Activated CD4-positive, alpha-beta memory T cell treated with anti-CD3 and anti-CD28 coated beads, Interleukin-2, amount 10 ng/mL, durations not matched to agents 7 days and 5 days (primary cell): ENCODE measurements at regions not wholly inside any gene's neighbourhood (a gene's known extent, or its start where the extent isn't known, plus 50 kb on each side); places are given as distances from the start of the nearest gene placed in this dataset.

ENCODE experiments used
- CTCF ChIA-PET: fragments of 350-600 bp; sonication (Branson Sonifier 250); formaldehyde crosslinking; loops from one replicate; lab custom pipeline; 2021; ENCODE audit warnings: antibody characterized with exemption, inconsistent platforms; lab: Charles Lee
- POLR2A ChIA-PET: fragments of 350-600 bp; sonication (Branson Sonifier 250); formaldehyde crosslinking; loops from one replicate; lab custom pipeline; 2021; ENCODE audit warnings: antibody characterized with exemption; lab: Charles Lee
- DNase-seq: peaks from one replicate; pipeline ENCODE4 v3.0.0-alpha.2; 2020
- H3K27ac Mint-ChIP-seq: one replicate; pipeline ENCODE4 v1.8.0; 2021; ENCODE audit warnings: mild to moderate bottlenecking, mixed read lengths
- H3K27me3 Mint-ChIP-seq: one replicate; pipeline ENCODE4 v1.8.0; 2021; ENCODE audit warnings: mixed read lengths
- H3K36me3 Mint-ChIP-seq: one replicate; pipeline ENCODE4 v1.8.0; 2021; ENCODE audit warnings: low read depth, mixed read lengths
- H3K4me1 Mint-ChIP-seq: one replicate; pipeline ENCODE4 v1.8.0; 2021; ENCODE audit warnings: mixed read lengths
- H3K4me3 Mint-ChIP-seq: one replicate; pipeline ENCODE4 v1.8.0; 2021; ENCODE audit warnings: mild to moderate bottlenecking, mixed read lengths
- H3K9me3 Mint-ChIP-seq: one replicate; pipeline ENCODE4 v1.8.0; 2021; ENCODE audit warnings: mixed read lengths

DNA sequence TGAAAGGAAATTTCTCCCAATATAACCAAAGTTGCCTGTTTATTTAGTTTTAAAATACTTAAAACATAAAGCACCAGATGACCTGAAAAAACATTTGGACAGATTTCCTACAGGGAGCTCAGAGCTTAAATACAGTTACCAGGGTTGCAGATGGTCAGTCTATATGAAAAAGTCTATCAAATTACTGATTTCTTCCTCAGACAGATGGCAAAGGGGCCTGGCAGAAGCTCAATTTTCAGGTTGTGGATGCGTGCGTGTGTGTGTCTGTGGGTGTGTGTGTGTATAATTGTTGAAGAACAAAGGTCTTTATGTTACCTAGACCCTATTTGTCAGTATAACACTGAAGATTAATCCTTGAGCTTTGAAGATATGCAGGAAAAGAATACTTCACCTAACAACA lies 169.4 kb downstream of the MAD2L1 start:
- H3K27me3 Mint-ChIP-seq = no peaks in the 10 kb centered on the region
- H3K36me3 Mint-ChIP-seq = no peaks in the 10 kb centered on the region
- H3K4me1 Mint-ChIP-seq = no peaks in the 10 kb centered on the region
- ChIA-PET CTCF (no interaction called here), POLR2A (no interaction called here)
- no peak overlapping the region for H3K27ac Mint-ChIP-seq
- no peaks in the 10 kb centered on the region for H3K9me3 Mint-ChIP-seq
- no peak for DNase-seq
- no peak overlapping the region for H3K4me3 Mint-ChIP-seq

DNA sequence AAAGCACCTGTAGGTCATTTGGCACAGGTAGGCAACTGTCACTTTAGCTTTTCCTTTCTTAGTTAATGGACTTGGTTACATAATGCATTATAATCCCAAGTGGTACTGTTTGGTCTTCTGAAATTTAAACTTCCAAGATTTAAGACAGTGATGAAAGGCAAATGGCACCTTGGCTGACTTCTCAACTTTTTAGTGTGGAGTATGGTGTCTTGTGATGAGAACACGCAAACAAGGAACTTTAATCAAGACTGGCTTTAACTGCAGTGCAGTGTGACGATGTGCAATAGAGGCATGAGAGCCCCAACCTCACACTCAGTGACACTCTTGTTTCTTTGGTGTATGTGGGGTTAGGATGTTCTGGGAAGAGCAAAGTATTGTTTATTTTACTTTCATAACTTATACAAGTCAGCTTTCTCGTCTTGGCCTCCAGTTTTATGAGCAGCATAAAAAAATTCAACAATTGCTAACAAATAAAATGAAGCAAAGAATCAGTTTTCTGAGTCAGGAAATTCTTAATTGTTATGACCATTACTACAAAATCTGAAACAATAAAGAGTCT lies 171.9 kb downstream of the MAD2L1 start:
- ChIA-PET POLR2A (no interaction called here), CTCF (no interaction called here)
- no peaks in the 10 kb centered on the region for H3K9me3 Mint-ChIP-seq
- H3K4me3 Mint-ChIP-seq = no peak overlapping the region
- no peaks in the 10 kb centered on the region for H3K4me1 Mint-ChIP-seq
- no peaks in the 10 kb centered on the region for H3K36me3 Mint-ChIP-seq
- no peak for DNase-seq
- H3K27ac Mint-ChIP-seq = no peak overlapping the region
- H3K27me3 Mint-ChIP-seq = no peaks in the 10 kb centered on the region

DNA sequence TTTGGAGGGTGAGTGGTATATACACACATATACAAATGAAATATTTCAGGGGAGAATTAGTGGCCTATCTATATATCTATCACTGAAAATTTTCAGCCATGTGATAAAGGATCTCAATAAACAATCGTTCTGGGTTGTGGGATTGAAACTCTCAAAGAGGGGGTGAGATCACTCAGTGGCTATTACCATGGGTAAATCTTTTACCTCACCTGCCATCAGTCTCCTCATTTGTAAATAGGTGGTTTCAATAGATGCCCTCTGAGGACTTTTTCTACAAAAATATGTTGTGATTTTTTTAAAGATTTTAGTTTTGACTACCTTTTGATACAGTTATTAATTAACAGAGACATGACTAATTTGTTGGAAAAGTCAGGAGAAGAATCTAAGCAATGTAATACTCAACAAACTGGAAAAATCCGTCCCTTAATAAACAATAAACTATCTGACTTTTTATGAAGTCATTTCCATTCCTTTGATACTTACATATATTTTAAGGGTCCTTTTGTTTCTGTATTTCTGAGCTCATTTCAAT lies 192.8 kb downstream of the MAD2L1 start:
- DNase-seq = no peak
- Mint-ChIP-seq H3K4me1 (no peaks in the 10 kb centered on the region), H3K9me3 (no peaks in the 10 kb centered on the region), H3K27ac (no peak overlapping the region), H3K4me3 (no peak overlapping the region), H3K36me3 (no peaks in the 10 kb centered on the region), H3K27me3 (no peaks in the 10 kb centered on the region)
- ChIA-PET CTCF (no interaction called here), POLR2A (no interaction called here)

GRCh38 chr4:119873132-119873531 lies 193.5 kb downstream of the MAD2L1 start:
- POLR2A ChIA-PET = no interaction called here
- Mint-ChIP-seq H3K4me1 (no peaks in the 10 kb centered on the region), H3K27ac (no peak overlapping the region), H3K4me3 (no peak overlapping the region), H3K27me3 (no peaks in the 10 kb centered on the region), H3K36me3 (no peaks in the 10 kb centered on the region), H3K9me3 (no peaks in the 10 kb centered on the region)
- DNase-seq = no peak
- CTCF ChIA-PET = no interaction called here

DNA sequence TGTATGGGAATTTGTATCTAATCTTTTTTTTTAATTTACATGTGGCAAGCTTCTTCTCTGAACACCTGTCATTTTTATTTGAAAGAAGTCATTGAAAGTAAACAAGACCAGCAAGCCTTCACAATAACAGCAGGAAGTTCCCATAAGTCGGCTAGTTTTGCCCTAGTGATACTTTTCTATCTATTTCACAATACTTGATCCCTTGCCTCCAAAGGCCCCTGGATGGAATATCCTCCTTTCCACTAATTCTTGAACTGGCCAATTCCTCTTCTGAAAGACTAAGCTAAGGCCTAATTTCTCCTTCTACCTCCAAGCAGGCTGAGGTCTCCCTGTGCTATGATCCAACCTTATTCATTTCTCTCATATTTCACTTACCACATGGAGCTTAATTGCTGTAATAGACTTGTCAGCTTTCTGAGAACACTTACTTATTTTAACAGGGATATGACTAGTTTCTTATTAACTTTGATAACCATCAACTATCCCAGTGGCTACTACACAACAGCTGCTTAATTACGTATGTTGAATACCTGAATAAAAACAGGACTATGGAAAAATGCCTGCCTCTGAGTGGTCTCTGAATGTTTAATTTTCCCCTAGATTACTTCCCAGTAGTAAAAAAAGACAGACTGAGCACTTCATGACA lies 194.2 kb downstream of the MAD2L1 start:
- ChIA-PET POLR2A (no interaction called here), CTCF (no interaction called here)
- Mint-ChIP-seq H3K4me3 (no peak overlapping the region), H3K4me1 (no peaks in the 10 kb centered on the region), H3K27ac (no peak overlapping the region), H3K36me3 (no peaks in the 10 kb centered on the region), H3K9me3 (no peaks in the 10 kb centered on the region), H3K27me3 (no peaks in the 10 kb centered on the region)
- DNase-seq = no peak

DNA sequence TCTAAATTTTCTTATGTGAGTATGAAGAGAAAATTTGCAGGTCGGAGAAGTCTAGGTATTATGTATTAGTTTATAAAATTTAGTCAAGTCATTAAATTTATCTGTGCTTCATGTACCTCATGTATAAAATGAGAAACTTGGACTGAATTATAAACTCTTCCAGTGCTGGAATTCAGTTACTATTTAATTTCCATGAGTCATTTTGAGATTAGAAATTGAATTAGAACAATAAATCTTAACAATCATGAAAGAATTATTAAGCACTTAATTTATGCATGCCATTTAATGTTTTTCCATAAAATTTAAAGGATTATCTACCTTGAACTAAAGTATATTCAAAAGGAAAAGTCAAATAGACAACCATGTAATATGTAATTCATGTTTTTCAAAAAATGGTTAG lies 195.8 kb downstream of the MAD2L1 start:
- ChIA-PET POLR2A (no interaction called here), CTCF (no interaction called here)
- Mint-ChIP-seq H3K4me3 (no peak overlapping the region), H3K36me3 (no peaks in the 10 kb centered on the region), H3K27ac (no peak overlapping the region), H3K9me3 (no peaks in the 10 kb centered on the region), H3K4me1 (no peaks in the 10 kb centered on the region), H3K27me3 (no peaks in the 10 kb centered on the region)
- DNase-seq = no peak

DNA sequence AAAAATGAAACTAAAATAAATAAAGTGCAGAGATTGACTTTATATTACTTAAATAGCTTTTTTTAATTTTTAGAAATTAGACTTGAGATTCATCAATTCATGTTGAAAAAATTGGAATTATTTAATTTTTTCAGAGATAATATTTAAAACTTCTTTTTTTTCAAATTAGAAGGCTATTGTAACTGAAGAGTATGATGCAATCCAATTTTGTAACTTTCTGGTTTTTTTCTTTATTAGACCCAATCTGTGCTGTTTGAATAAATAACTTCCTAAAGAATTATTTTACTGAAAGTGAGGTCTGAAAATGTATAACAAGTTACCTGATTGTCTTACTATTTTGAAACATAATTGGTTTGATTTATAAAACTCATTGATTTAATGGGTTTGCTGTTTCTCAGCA lies 200.9 kb downstream of the MAD2L1 start:
- POLR2A ChIA-PET = no interaction called here
- no peak overlapping the region for H3K4me3 Mint-ChIP-seq
- no peaks in the 10 kb centered on the region for H3K27me3 Mint-ChIP-seq
- H3K36me3 Mint-ChIP-seq = no peaks in the 10 kb centered on the region
- no peaks in the 10 kb centered on the region for H3K9me3 Mint-ChIP-seq
- H3K27ac Mint-ChIP-seq = no peak overlapping the region
- CTCF ChIA-PET = no interaction called here
- no peaks in the 10 kb centered on the region for H3K4me1 Mint-ChIP-seq
- DNase-seq = no peak

DNA sequence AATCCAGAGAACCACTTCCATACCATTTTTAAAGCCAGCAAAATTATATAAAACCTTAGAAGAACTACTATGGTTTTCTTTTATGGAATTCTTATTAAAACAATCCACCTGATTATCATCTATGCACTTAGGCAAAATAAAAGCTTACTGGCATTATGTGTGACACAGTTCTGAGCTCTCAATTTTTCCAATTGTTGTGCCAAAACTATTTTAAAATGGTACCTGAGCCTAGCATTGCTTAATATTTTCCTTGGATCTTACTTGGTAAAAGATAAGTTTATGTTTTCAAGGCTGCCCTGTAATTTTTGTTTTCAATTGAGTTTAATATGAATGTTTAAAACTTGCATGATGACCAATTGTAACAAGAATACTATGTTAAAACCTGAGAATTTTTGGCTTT lies 201.3 kb downstream of the MAD2L1 start:
- Mint-ChIP-seq H3K4me3 (no peak overlapping the region), H3K27ac (no peak overlapping the region), H3K27me3 (no peaks in the 10 kb centered on the region), H3K36me3 (no peaks in the 10 kb centered on the region), H3K9me3 (no peaks in the 10 kb centered on the region), H3K4me1 (no peaks in the 10 kb centered on the region)
- DNase-seq = no peak
- ChIA-PET POLR2A (no interaction called here), CTCF (no interaction called here)

- ChIA-PET CTCF (no interaction called here), POLR2A (no interaction called here)
- H3K9me3 Mint-ChIP-seq = no peaks in the 10 kb centered on the region
- H3K27ac Mint-ChIP-seq = no peak overlapping the region
- no peak overlapping the region for H3K4me3 Mint-ChIP-seq
- no peaks in the 10 kb centered on the region for H3K4me1 Mint-ChIP-seq
- no peaks in the 10 kb centered on the region for H3K27me3 Mint-ChIP-seq
- no peaks in the 10 kb centered on the region for H3K36me3 Mint-ChIP-seq
- no peak for DNase-seq
Measured at GRCh38 chr4:119861731-119862130, 204.9 kb downstream of the MAD2L1 start.

DNA sequence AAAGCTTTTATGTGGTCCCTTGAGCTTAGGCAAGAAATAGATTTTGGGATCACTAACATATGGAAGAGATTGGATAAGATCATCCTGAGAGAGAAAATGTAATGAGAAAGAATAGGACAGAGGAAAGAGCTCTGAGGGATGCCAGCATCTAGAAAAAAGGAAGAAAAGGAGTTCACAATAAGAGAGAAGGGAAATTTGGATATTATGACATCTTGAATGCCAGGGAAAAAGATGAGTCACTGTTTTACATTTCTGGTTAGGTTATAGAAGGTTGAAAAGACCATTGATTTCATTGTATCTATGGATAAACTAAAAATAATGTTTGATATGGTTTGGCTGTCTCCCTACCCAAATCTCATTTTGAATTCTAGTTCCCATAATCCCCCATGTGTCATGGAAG lies 208.5 kb downstream of the MAD2L1 start:
- Mint-ChIP-seq H3K9me3 (no peaks in the 10 kb centered on the region), H3K27ac (no peak overlapping the region), H3K27me3 (no peaks in the 10 kb centered on the region), H3K4me3 (no peak overlapping the region), H3K36me3 (no peaks in the 10 kb centered on the region), H3K4me1 (no peaks in the 10 kb centered on the region)
- ChIA-PET CTCF (no interaction called here), POLR2A (no interaction called here)
- DNase-seq = no peak

- ChIA-PET POLR2A (no interaction called here), CTCF (no interaction called here)
- H3K27ac Mint-ChIP-seq = no peak overlapping the region
- no peaks in the 10 kb centered on the region for H3K4me1 Mint-ChIP-seq
- no peaks in the 10 kb centered on the region for H3K36me3 Mint-ChIP-seq
- no peaks in the 10 kb centered on the region for H3K9me3 Mint-ChIP-seq
- no peak for DNase-seq
- H3K27me3 Mint-ChIP-seq = no peaks in the 10 kb centered on the region
- H3K4me3 Mint-ChIP-seq = no peak overlapping the region
Measured at GRCh38 chr4:119854364-119854763, 212.3 kb downstream of the MAD2L1 start.

GRCh38 chr4:119851649-119852048 lies 215.0 kb downstream of the MAD2L1 start:
- Mint-ChIP-seq H3K4me1 (no peaks in the 10 kb centered on the region), H3K27me3 (no peaks in the 10 kb centered on the region), H3K27ac (no peak overlapping the region), H3K36me3 (no peaks in the 10 kb centered on the region), H3K9me3 (no peaks in the 10 kb centered on the region), H3K4me3 (no peak overlapping the region)
- ChIA-PET CTCF (no interaction called here), POLR2A (no interaction called here)
- DNase-seq = no peak

DNA sequence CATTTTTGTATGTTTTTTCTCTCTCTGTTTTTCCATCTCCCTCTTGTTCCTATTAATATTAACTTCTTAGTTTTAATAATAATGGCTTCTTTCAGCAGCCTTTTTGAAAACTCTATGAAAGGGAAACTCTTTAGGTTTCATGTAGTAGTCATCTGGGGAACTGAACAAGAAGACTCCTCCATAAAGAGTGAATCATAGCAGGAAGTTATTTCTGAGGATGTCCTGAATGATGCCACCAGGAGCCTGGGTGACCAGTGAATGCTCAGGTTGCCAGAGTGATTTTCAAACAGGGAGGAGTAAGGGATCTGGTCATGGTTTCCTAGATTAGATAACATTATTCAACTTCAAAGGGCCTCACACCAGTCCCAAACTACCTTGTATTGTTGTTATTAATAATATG lies 212.8 kb upstream of the PDE5A start:
- no peaks in the 10 kb centered on the region for H3K27me3 Mint-ChIP-seq
- no peak overlapping the region for H3K4me3 Mint-ChIP-seq
- no peak for DNase-seq
- ChIA-PET POLR2A (no interaction called here), CTCF (no interaction called here)
- H3K4me1 Mint-ChIP-seq = no peaks in the 10 kb centered on the region
- H3K36me3 Mint-ChIP-seq = no peaks in the 10 kb centered on the region
- H3K27ac Mint-ChIP-seq = no peak overlapping the region
- peaks cover 2% of the 10 kb centered on the region for H3K9me3 Mint-ChIP-seq

GRCh38 chr4:119835613-119835910 lies 207.0 kb upstream of the PDE5A start:
- CTCF ChIA-PET = no interaction called here
- Mint-ChIP-seq H3K27ac (no peak overlapping the region), H3K36me3 (no peaks in the 10 kb centered on the region), H3K4me3 (no peak overlapping the region), H3K27me3 (no peaks in the 10 kb centered on the region), H3K9me3 (peaks cover 2% of the 10 kb centered on the region), H3K4me1 (no peaks in the 10 kb centered on the region)
- no peak for DNase-seq
- POLR2A ChIA-PET = interaction anchor here (0.6 kb wide), 1 partner anchor 13 kb away, joined by 3 read pairs; no protein-coding TSS in a partner anchor
